GM12878 (cell line): ENCODE measurements at regions not wholly inside any gene's neighbourhood (a gene's known extent, or its start where the extent isn't known, plus 50 kb on each side); places are given as distances from the start of the nearest gene placed in this dataset.

Experiments
- ATAC-seq: fragments of 200-7000 bp; cut with Tn5 transposase; 3 replicates; pipeline ENCODE4 v1.9.1; 2020; ENCODE audit warnings: mild to moderate bottlenecking, moderate library complexity
- BruUV-seq: library from RNA; stranded (reverse); fragments of 400-500 nt; replicated peaks from 2 replicates; lab custom pipeline; 2021; lab: Mats Ljungman, UMichigan
- CTCF ChIA-PET: fragments of 300-600 bp; sonication (Branson Sonifier 250); formaldehyde crosslinking; extraction: SDS; loops from one replicate; lab custom pipeline; 2021; ENCODE audit warnings: inconsistent platforms; lab: Yijun Ruan, JAX
- POLR2A ChIA-PET: fragments of 350-600 bp; formaldehyde crosslinking; extraction: SDS; loops from one replicate; lab custom pipeline; 2021; ENCODE audit warnings: inconsistent platforms; lab: Charles Lee
- RAD21 ChIA-PET: fragments of 300-600 bp; sonication (Branson Sonifier 250); formaldehyde crosslinking; loops from one replicate; lab custom pipeline; 2023; ENCODE audit warnings: antibody characterized with exemption; ENCODE audit not compliant: unreplicated experiment; lab: Charles Lee
- SMC1A ChIA-PET: fragments of 300-600 bp; sonication (Branson Sonifier 250); formaldehyde crosslinking; loops from one replicate; lab custom pipeline; 2023; ENCODE audit not compliant: unreplicated experiment, uncharacterized antibody; lab: Charles Lee
- DNase-seq: peaks from one replicate; pipeline ENCODE4 v3.0.0-alpha.2; 2011; ENCODE audit warnings: low read depth, low spot score
- FAIRE-seq: peaks from 3 replicates; lab custom pipeline; 2011; peaks lifted over from hg19 to GRCh38; lab: Jason Lieb, UNC
- H2AFZ ChIP-seq: 2 replicates; pipeline ENCODE4 v1.6.0; 2011; ENCODE audit warnings: low read depth, low read length, control low read depth; ENCODE audit not compliant: control insufficient read depth
- H3K27ac ChIP-seq: 2 replicates; pipeline ENCODE4 v1.5.1; 2011; ENCODE audit warnings: control low read depth; ENCODE audit not compliant: control insufficient read depth, insufficient read depth
- H3K27me3 ChIP-seq, 2 experiments: replicated peaks in 1 of 2; 2 replicates each; pipeline versions ENCODE4 v1.6.0 to v1.6.1; 2011; ENCODE audit warnings: low read length in 1 of 2; ENCODE audit not compliant: control insufficient read depth in 2 of 2, insufficient read depth in 2 of 2
- H3K36me3 ChIP-seq, 2 experiments: 2 replicates each; pipeline ENCODE4 v1.5.1; 2011; ENCODE audit warnings: low read length in 1 of 2; ENCODE audit not compliant: control insufficient read depth in 2 of 2, insufficient read depth in 2 of 2
- H3K4me1 ChIP-seq: 2 replicates; pipeline ENCODE4 v1.6.1; 2011; ENCODE audit warnings: mild to moderate bottlenecking, low read length, moderate library complexity, mixed read lengths; ENCODE audit not compliant: control insufficient read depth, insufficient read depth
- H3K4me2 ChIP-seq: 2 replicates; pipeline ENCODE4 v1.6.0; 2011; ENCODE audit warnings: control low read depth; ENCODE audit not compliant: control insufficient read depth, insufficient read depth
- H3K4me3 ChIP-seq: fragments of 200-600 bp; sonication (generic); 2 replicates; pipeline ENCODE4 v1.5.1; 2016
- H3K79me2 ChIP-seq: 2 replicates; pipeline ENCODE4 v1.6.0; 2011; ENCODE audit warnings: low read length; ENCODE audit not compliant: control insufficient read depth, insufficient read depth
- H3K9ac ChIP-seq: 2 replicates; pipeline ENCODE4 v1.8.0; 2011; ENCODE audit warnings: low read length, control low read depth, mixed read lengths; ENCODE audit not compliant: control insufficient read depth, insufficient read depth
- H3K9me3 ChIP-seq: replicated peaks from 3 replicates; pipeline ENCODE4 v1.5.1; 2011; ENCODE audit warnings: mild to moderate bottlenecking, low read length; ENCODE audit not compliant: control insufficient read depth, insufficient read depth
- H4K20me1 ChIP-seq: 2 replicates; pipeline ENCODE4 v1.6.0; 2011; ENCODE audit not compliant: control insufficient read depth, insufficient read depth
- FOXK2 ChIP-seq: fragments of 450-650 bp; IDR thresholded peaks from 2 replicates; pipeline ENCODE4 v1.6.1; 2017; ENCODE audit warnings: mild to moderate bottlenecking, moderate library complexity
- JUND ChIP-seq: IDR thresholded peaks from 2 replicates; pipeline ENCODE4 v1.6.1; 2012; ENCODE audit warnings: low read depth, mild to moderate bottlenecking, low read length, improper control_type of control experiment, moderate library complexity
- NFXL1 ChIP-seq: fragments of 450-650 bp; IDR thresholded peaks from 2 replicates; pipeline ENCODE4 v1.6.1; 2017; ENCODE audit warnings: antibody characterized with exemption, mild to moderate bottlenecking, borderline replicate concordance
- PAX8 ChIP-seq: fragments of 450-650 bp; IDR thresholded peaks from 2 replicates; pipeline ENCODE4 v1.6.1; 2017; ENCODE audit warnings: mild to moderate bottlenecking, moderate library complexity
- SIN3A ChIP-seq: IDR thresholded peaks from 2 replicates; pipeline ENCODE4 v1.6.1; 2012; ENCODE audit warnings: low read depth, low read length, improper control_type of control experiment
- SMC3 ChIP-seq: IDR thresholded peaks from 2 replicates; pipeline ENCODE4 v1.6.1; 2011; ENCODE audit warnings: low read length, improper control_type of control experiment, borderline replicate concordance
- STAT1 ChIP-seq: fragments of 450-650 bp; conservative IDR thresholded peaks from 2 replicates; pipeline ENCODE4 v1.6.1; 2014; ENCODE audit warnings: antibody characterized with exemption, mild to moderate bottlenecking
- SUZ12 ChIP-seq: fragments of 200-600 bp; sonication (generic); IDR thresholded peaks from one replicate; pipeline ENCODE4 v1.6.1; 2018; ENCODE audit warnings: antibody characterized with exemption, mild to moderate bottlenecking; ENCODE audit not compliant: unreplicated experiment
- ZNF274 ChIP-seq: IDR thresholded peaks from one replicate; pipeline ENCODE4 v1.8.0; 2011; ENCODE audit not compliant: insufficient read length, insufficient read depth
- ZSCAN29 ChIP-seq: fragments of 450-650 bp; IDR thresholded peaks from 2 replicates; pipeline ENCODE4 v1.6.1; 2017; ENCODE audit warnings: mild to moderate bottlenecking, moderate library complexity
- whole genome bisulfite sequencing: methylation state at CpG from one replicate; pipeline ENCODE4 v1.1.6; 2016; ENCODE audit warnings: low lambda C conversion rate; ENCODE audit not compliant: insufficient replicate concordance, insufficient coverage; ENCODE audit errors: missing lambda C conversion rate; 5-methylcytosine and 5-hydroxymethylcytosine counted together
- in situ Hi-C: fragments of 300-500 bp; cut with MboI; formaldehyde crosslinking; loops from 9 replicates; pipeline ENCODE4 v1.14.3; 2018; ENCODE audit warnings: mixed read lengths
- intact Hi-C: fragments of 100-400 bp; cut with micrococcal nuclease; formaldehyde crosslinking; loops from one replicate; pipeline ENCODE4 v1.14.2; 2022; ENCODE audit not compliant: unreplicated experiment
- TF ChIP-seq, protein P1 (sequence below): IDR thresholded peaks from 2 replicates; pipeline ENCODE4 v1.6.1; 2011; ENCODE audit warnings: low read depth, mild to moderate bottlenecking, low read length, moderate library complexity, borderline replicate concordance; ENCODE audit errors: extremely low read depth
- TF ChIP-seq, protein P2 (sequence below): fragments of 450-650 bp; IDR thresholded peaks from 2 replicates; pipeline ENCODE4 v1.6.1; 2017; ENCODE audit warnings: antibody characterized with exemption, mild to moderate bottlenecking, moderate library complexity
- TF ChIP-seq, protein P3 (sequence below): fragments of 450-650 bp; IDR thresholded peaks from 2 replicates; pipeline ENCODE4 v1.6.1; 2014; ENCODE audit warnings: mild to moderate bottlenecking

DNA sequence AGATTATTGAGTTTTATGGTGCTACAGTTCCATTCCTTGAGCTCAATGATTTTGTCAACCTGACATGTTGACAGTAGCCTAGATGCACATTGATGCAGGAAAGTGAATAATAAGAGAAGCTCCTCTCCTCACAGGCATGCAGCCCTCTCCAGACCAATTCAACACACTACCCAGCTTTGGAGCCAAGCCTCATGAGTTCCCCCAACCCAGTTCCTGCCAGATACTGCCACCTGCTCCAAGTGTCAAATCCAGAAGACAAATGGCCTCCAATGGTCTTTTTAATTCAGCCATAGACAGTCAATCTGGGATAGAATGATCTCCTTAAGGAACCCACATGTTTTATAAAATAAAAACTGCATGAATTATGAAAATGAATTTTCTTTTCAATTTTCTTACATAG is 83.7 kb upstream of the ARHGEF3 start (continued):
- TF ChIP-seq, protein P1, sequence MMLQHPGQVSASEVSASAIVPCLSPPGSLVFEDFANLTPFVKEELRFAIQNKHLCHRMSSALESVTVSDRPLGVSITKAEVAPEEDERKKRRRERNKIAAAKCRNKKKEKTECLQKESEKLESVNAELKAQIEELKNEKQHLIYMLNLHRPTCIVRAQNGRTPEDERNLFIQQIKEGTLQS: no peak
- TF ChIP-seq JUND (no peak), ZSCAN29 (no peak)

DNA sequence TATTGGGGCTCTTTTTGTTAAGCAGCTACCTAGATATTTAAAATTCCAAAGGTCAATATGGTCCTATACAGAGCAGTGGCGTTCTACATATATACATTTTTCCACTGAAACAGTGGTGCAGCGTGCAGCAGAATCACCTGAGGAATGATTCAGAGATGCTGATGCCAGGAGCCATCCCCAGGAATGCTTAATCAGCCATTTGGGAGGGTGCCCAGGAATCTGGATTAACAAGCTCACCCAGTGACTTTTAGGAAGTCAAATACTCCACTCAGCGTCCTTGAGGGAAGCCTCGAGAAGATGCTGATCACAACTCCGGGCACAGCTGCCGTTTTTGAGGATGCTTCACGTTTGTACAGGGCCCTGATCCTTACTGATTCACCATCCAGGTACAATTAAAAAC is 82.6 kb upstream of the ARHGEF3 start:
- no peak for TF ChIP-seq SIN3A
- ATAC-seq: no peak

DNA sequence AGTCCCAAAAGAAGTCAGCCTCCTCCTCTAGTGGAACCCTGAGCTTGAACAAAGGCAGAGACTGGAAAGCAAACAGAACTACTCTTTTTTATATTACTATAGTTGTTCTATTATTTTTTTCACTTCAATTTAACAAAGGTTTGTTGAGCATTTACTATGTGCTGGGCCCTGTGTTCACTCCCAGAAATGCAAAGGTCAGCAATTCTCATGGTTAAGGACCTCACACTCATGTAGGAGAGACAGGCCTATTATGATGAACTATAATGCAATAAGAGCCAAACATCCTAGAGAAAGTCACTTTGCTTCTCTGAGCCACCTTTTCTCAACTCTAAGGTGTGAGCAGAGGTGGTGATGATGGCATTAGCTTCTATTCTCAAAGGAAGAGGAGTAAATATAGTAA is 82.1 kb upstream of the ARHGEF3 start:
- POLR2A ChIA-PET: no interaction called here
- in situ Hi-C loops (no loop called here), intact Hi-C loops (no loop called here)
- no peaks in the 10 kb centered on the region for H3K27me3 ChIP-seq
- peaks cover 8% of the 10 kb centered on the region for H3K4me1 ChIP-seq
- no TSS peak for BruUV-seq
- RAD21 ChIA-PET: no interaction called here
- no peak overlapping the region for H2AFZ ChIP-seq
- no peaks in the 10 kb centered on the region; a peak in 2 of 4 replicates for H3K36me3 ChIP-seq
- H3K4me2 ChIP-seq: no peak overlapping the region
- no peak overlapping the region for H3K27ac ChIP-seq
- no peaks in the 10 kb centered on the region for H3K79me2 ChIP-seq
- no peak for FAIRE-seq
- no peaks in the 10 kb centered on the region for H4K20me1 ChIP-seq
- no peak overlapping the region for H3K4me3 ChIP-seq
- CTCF ChIA-PET: no interaction called here
- no peak for DNase-seq
- ATAC-seq: no peak
- TF ChIP-seq STAT1 (no peak), SMC3 (no peak), SUZ12 (no peak), ZNF274 (no peak), PAX8 (no peak), FOXK2 (no peak), NFXL1 (no peak)
- TF ChIP-seq, protein P2, sequence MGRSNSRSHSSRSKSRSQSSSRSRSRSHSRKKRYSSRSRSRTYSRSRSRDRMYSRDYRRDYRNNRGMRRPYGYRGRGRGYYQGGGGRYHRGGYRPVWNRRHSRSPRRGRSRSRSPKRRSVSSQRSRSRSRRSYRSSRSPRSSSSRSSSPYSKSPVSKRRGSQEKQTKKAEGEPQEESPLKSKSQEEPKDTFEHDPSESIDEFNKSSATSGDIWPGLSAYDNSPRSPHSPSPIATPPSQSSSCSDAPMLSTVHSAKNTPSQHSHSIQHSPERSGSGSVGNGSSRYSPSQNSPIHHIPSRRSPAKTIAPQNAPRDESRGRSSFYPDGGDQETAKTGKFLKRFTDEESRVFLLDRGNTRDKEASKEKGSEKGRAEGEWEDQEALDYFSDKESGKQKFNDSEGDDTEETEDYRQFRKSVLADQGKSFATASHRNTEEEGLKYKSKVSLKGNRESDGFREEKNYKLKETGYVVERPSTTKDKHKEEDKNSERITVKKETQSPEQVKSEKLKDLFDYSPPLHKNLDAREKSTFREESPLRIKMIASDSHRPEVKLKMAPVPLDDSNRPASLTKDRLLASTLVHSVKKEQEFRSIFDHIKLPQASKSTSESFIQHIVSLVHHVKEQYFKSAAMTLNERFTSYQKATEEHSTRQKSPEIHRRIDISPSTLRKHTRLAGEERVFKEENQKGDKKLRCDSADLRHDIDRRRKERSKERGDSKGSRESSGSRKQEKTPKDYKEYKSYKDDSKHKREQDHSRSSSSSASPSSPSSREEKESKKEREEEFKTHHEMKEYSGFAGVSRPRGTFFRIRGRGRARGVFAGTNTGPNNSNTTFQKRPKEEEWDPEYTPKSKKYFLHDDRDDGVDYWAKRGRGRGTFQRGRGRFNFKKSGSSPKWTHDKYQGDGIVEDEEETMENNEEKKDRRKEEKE: no peak
- TF ChIP-seq, protein P3, sequence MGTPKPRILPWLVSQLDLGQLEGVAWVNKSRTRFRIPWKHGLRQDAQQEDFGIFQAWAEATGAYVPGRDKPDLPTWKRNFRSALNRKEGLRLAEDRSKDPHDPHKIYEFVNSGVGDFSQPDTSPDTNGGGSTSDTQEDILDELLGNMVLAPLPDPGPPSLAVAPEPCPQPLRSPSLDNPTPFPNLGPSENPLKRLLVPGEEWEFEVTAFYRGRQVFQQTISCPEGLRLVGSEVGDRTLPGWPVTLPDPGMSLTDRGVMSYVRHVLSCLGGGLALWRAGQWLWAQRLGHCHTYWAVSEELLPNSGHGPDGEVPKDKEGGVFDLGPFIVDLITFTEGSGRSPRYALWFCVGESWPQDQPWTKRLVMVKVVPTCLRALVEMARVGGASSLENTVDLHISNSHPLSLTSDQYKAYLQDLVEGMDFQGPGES: no peak
- TF ChIP-seq, all 136 proteins: peak for 0
- H3K9me3 ChIP-seq: no peaks in the 10 kb centered on the region
- H3K9ac ChIP-seq: no peak overlapping the region
- SMC1A ChIA-PET: interaction anchor here (0.5 kb wide), 1 partner anchor 769 kb away, joined by 3 read pairs; no protein-coding TSS in a partner anchor

More for the DNA sequence above, 82.6 kb upstream of the ARHGEF3 start:
- SMC1A ChIA-PET: interaction anchor here (0.7 kb wide), 1 partner anchor 18 kb away, joined by 3 read pairs; no protein-coding TSS in a partner anchor
- no peak overlapping the region for H3K4me2 ChIP-seq
- no peak overlapping the region for H3K4me3 ChIP-seq
- POLR2A ChIA-PET: no interaction called here
- H3K9me3 ChIP-seq: no peaks in the 10 kb centered on the region
- H3K9ac ChIP-seq: no peak overlapping the region
- intact Hi-C loops: no loop called here
- no peak overlapping the region for H3K27ac ChIP-seq
- FAIRE-seq: no peak
- H4K20me1 ChIP-seq: no peaks in the 10 kb centered on the region
- BruUV-seq: no TSS peak
- no peaks in the 10 kb centered on the region; a peak in 2 of 4 replicates for H3K36me3 ChIP-seq
- no peak overlapping the region for H2AFZ ChIP-seq
- in situ Hi-C loops: no loop called here
- no peak for DNase-seq
- 7% methylated on average over 7 of the region's 7 CpGs for WGBS
- H3K27me3 ChIP-seq: no peaks in the 10 kb centered on the region
- RAD21 ChIA-PET: no interaction called here
- CTCF ChIA-PET: no interaction called here
- H3K79me2 ChIP-seq: no peaks in the 10 kb centered on the region
- H3K4me1 ChIP-seq: peaks cover 8% of the 10 kb centered on the region
